Panc1 (cell line): ENCODE measurements at regions not wholly inside any gene's neighbourhood (a gene's known extent, or its start where the extent isn't known, plus 50 kb on each side); places are given as distances from the start of the nearest gene placed in this dataset.

Source experiments
- CTCF ChIP-seq: fragments of 450-650 bp; IDR thresholded peaks from 2 replicates; pipeline ENCODE4 v1.5.1; 2017; ENCODE audit warnings: mild to moderate bottlenecking
- POLR2AphosphoS5 ChIP-seq: IDR thresholded peaks from 2 replicates; pipeline ENCODE4 v1.6.1; 2012; ENCODE audit warnings: mild to moderate bottlenecking, low read depth, low read length, moderate library complexity
- SIN3A ChIP-seq: IDR thresholded peaks from 2 replicates; pipeline ENCODE4 v1.6.1; 2012; ENCODE audit warnings: low read depth, mild to moderate bottlenecking, low read length, moderate library complexity, borderline replicate concordance; ENCODE audit not compliant: insufficient read depth
- TCF7L2 ChIP-seq: IDR thresholded peaks from 2 replicates; pipeline ENCODE4 v1.6.1; 2011; ENCODE audit warnings: mild to moderate bottlenecking, low read depth, low read length, inconsistent platforms
- TF ChIP-seq, protein P1 (sequence below), 2 experiments: IDR thresholded peaks; 2 replicates each; pipeline ENCODE4 v1.6.1; 2011 to 2012; ENCODE audit warnings: low read depth in 2 of 2, control low read depth in 1 of 2, low read length in 1 of 2, mild to moderate bottlenecking in 1 of 2, moderate library complexity in 1 of 2; ENCODE audit not compliant: insufficient read depth in 1 of 2

DNA sequence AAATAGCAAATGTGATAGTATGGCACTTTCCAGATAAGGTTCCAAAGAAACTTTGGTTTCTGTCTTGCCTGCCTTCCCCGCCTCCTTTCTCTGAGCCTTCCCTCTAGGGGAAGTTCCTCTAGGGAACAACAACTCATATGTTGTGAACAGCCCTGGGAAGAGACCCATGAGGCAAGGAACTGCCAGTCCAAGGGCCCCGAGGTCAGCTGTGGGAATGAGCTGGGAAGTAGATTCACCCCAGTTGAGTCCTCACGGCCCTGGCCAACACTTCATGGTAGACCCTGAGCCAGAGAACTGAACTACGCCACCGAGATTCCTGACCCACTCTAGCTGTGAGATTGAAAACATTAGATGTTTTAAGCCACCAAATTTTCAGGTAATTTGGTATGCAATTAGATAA, 154.5 kb upstream of the CCDC68 start:
- TF ChIP-seq CTCF (no peak), POLR2AphosphoS5 (no peak), SIN3A (no peak), TCF7L2 (no peak)
- TF ChIP-seq, protein P1, sequence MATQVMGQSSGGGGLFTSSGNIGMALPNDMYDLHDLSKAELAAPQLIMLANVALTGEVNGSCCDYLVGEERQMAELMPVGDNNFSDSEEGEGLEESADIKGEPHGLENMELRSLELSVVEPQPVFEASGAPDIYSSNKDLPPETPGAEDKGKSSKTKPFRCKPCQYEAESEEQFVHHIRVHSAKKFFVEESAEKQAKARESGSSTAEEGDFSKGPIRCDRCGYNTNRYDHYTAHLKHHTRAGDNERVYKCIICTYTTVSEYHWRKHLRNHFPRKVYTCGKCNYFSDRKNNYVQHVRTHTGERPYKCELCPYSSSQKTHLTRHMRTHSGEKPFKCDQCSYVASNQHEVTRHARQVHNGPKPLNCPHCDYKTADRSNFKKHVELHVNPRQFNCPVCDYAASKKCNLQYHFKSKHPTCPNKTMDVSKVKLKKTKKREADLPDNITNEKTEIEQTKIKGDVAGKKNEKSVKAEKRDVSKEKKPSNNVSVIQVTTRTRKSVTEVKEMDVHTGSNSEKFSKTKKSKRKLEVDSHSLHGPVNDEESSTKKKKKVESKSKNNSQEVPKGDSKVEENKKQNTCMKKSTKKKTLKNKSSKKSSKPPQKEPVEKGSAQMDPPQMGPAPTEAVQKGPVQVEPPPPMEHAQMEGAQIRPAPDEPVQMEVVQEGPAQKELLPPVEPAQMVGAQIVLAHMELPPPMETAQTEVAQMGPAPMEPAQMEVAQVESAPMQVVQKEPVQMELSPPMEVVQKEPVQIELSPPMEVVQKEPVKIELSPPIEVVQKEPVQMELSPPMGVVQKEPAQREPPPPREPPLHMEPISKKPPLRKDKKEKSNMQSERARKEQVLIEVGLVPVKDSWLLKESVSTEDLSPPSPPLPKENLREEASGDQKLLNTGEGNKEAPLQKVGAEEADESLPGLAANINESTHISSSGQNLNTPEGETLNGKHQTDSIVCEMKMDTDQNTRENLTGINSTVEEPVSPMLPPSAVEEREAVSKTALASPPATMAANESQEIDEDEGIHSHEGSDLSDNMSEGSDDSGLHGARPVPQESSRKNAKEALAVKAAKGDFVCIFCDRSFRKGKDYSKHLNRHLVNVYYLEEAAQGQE (IDR thresholded peaks at IDR 0.05; ENCODE audit: insufficient read depth in 1 of 2, low read depth in 2 of 2, low read length in 1 of 2): no peak
